WI38 (cell line): ENCODE measurements at regions not wholly inside any gene's neighbourhood (a gene's known extent, or its start where the extent isn't known, plus 50 kb on each side); places are given as distances from the start of the nearest gene placed in this dataset.

Experiments used
- H3K4me3 ChIP-seq: 2 replicates; pipeline ENCODE4 v1.5.1; 2011; ENCODE audit warnings: low read depth, mild to moderate bottlenecking, control low read depth, low read length
- TF ChIP-seq, protein P1 (sequence below): IDR thresholded peaks from 2 replicates; pipeline ENCODE4 v1.5.1; 2012; ENCODE audit warnings: low read depth, mild to moderate bottlenecking, control low read depth, low read length

DNA sequence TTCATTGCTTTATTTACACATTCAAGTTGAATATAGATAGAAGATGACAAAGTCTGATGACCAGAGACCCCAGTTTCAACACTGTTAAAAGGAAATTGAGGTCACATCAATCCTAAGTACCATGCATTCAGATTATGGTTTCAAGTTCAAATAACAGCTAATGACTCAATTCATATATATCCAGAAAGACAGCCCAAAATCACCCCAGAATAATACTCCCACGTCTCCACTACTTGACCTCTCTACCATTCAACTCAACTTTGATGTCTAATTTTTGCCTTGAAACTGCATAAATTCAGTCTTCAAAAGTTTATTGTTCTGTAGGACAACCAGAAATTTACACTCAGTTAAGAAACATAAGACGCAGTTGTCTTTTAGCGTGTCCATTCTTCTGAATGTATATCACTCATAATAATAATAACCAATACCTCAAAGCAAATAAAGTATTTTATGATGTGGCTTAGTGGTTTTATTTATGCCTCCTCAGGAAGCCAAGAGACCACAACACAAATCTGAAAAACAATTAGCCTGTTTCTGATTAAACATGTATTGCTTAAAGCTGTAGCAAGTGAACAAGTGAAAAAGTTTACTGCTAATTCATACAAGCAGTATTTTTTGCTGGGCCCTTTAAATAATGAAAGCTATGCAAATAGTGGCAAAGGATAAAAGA lies 569.0 kb downstream of the LTN1 start:
- TF ChIP-seq, protein P1, sequence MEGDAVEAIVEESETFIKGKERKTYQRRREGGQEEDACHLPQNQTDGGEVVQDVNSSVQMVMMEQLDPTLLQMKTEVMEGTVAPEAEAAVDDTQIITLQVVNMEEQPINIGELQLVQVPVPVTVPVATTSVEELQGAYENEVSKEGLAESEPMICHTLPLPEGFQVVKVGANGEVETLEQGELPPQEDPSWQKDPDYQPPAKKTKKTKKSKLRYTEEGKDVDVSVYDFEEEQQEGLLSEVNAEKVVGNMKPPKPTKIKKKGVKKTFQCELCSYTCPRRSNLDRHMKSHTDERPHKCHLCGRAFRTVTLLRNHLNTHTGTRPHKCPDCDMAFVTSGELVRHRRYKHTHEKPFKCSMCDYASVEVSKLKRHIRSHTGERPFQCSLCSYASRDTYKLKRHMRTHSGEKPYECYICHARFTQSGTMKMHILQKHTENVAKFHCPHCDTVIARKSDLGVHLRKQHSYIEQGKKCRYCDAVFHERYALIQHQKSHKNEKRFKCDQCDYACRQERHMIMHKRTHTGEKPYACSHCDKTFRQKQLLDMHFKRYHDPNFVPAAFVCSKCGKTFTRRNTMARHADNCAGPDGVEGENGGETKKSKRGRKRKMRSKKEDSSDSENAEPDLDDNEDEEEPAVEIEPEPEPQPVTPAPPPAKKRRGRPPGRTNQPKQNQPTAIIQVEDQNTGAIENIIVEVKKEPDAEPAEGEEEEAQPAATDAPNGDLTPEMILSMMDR: no peak
- no peak overlapping the region for H3K4me3 ChIP-seq

DNA sequence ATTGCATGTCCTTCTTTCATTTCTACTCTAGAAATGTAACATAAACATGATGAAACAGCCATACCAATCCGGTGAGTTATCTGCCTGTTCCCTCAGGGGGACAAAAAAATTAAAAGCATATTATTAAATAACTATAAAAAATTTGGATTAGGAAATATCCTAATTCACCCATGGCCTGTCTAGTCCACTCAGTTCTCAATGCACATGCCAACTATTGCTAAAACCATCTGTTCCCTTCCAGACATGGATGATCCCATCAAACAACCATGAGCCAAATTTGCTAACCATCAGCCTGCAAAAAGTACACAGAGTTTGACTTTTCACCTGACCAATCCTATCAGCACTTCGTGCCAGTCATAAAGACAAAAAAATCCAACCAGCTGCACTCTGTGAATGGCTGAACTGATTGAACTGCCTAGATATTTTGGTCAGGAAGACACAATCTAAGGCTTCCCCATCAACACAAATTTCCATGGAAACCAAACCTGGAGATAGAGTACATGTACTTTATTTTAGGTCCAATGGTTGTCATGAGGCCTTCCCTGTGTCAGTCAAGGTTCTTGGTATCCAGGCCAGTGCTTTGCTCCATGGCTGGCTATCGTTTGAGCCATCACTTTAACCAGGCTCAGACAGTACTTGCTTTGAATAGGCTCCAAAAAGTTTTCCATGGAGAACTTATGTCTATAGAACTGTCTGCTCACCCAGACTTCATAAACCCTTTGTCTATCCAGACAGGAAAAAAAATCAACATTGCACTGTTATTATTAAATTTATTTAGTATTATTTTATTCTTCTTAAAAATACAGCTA lies 570.8 kb downstream of the LTN1 start:
- TF ChIP-seq, protein P1: no peak
- H3K4me3 ChIP-seq: no peak overlapping the region

DNA sequence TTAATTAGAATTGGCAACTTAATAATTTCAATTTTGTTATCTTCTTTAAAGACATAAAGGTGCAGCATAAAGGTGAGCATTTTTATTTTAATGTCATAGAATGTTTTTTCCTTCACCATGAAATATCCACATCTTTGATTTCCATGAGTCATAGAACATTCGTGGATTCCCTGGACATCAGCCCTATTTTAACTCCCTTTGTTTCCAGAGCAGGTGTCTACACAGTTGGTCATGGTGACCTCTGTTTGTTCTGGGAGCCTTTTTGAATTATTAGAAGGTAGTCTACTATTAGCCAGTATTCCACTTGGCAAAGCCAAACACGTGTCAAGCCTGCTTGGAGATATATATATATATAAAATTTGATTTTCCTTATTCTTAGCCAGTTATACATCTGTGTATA lies 572.9 kb downstream of the LTN1 start:
- no peak overlapping the region for H3K4me3 ChIP-seq
- TF ChIP-seq, protein P1: no peak

DNA sequence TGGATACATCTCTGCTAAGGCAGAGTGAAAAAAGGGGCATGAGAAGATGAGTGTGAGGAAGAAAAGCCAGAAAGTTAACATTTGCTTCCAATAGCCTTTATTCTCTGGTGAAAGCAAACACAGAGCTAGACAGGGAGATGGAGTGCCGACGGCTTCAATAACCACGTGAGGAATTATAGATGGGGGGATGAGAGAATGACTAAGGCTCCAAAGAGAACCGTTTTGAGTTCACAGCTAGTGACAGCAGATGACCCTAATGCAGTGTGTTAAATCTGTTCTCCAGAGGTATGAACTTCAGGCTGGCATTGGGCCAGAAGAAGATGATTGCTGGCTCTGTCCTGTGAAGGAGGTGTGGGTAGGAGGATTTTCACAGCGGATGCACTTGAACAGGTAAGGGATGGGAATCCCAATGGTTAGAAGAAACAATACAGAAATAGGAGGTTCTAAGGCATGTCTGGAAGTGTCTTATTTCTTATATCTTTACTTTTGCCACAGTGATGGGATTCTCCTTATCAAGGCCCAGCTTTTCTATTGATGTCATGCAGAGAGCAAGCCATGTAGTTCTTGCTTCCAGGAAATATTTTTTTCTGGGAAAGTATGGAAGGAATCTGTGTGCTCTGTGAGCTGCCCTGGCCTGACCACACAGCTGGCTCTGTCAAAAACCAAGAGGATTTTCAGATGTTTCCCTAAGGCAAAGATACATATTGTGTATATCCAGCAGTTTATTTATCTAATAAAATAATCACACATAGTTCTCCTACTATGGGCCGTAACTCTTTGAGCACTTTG lies 573.8 kb downstream of the LTN1 start:
- no peak overlapping the region for H3K4me3 ChIP-seq
- TF ChIP-seq, protein P1: no peak

DNA sequence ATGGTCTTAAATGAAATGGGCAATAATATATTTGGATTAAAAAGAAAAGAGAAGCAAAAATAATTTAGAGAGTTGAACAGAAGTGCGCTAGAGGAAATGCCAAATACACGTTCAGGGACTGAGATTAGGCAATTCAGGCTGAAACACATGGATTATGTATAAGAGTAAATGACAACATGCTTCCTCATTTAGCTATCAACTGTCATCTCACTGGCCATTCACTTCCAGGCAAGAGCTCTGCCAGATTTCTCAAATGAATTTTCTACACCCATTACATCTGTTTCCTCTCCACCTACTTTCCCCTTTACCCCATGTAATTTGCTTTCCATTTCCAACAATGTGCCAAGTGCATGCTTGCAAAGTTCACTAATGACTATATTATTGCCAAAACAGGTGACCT lies 582.4 kb downstream of the LTN1 start:
- H3K4me3 ChIP-seq: no peak overlapping the region
- TF ChIP-seq, protein P1: no peak

DNA sequence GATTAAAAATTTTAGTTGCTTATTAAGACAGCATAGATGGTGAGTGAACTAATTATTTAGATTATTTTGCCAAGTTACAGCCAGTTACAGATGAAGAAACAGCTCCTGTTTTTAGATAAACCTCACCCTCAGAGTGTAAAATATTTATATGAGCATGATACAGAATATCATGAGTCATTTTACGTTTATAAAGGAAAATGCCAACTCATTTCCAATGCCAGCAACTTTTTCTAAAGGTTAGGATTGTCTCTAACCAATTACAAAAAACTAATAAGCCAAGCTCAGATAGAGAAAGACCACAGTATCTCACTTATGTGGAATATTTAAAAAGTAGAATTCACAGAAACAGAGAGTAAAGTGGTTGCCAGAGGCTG lies 590.1 kb downstream of the LTN1 start:
- TF ChIP-seq, protein P1: no peak
- H3K4me3 ChIP-seq: no peak overlapping the region

DNA sequence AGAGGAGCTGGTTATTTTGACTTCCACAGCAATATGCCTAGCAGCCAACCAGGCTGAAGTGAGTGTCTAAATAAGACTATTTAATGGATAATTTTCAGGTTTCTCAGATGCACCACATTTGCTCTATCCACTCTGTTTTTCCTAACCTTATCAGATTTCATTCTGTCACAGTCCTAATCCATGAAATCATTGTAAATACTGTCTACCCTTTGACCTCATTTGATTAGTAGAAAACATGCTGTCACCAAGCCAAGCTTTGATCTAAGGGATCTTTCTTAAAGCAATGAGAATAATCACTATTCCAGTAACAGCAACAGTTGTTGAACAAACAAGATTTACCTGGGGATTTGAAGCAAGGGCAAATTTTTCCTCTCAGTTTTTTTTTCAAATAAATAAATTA lies 595.6 kb downstream of the LTN1 start:
- TF ChIP-seq, protein P1: no peak
- H3K4me3 ChIP-seq: no peak overlapping the region
